DOHH2 (cell line): ENCODE measurements at regions not wholly inside any gene's neighbourhood (a gene's known extent, or its start where the extent isn't known, plus 50 kb on each side); places are given as distances from the start of the nearest gene placed in this dataset.

Source experiments
- H3F3A ChIP-seq: fragments of 200-600 bp; sonication (generic), shearing (Covaris generic); 2 replicates; pipeline ENCODE4 v1.6.0; 2016; ENCODE audit warnings: antibody characterized with exemption, mild to moderate bottlenecking; ENCODE audit not compliant: control insufficient read depth, insufficient read depth
- H3K27ac ChIP-seq: fragments of 200-600 bp; sonication (generic); 2 replicates; pipeline ENCODE4 v1.5.1; 2014; ENCODE audit warnings: low read depth, mild to moderate bottlenecking, low read length, moderate library complexity
- H3K27me3 ChIP-seq: fragments of 200-600 bp; sonication (generic); 2 replicates; pipeline ENCODE4 v1.6.1; 2014; ENCODE audit warnings: mild to moderate bottlenecking, low read length, mixed read lengths; ENCODE audit not compliant: control insufficient read depth
- H3K36me3 ChIP-seq: fragments of 200-600 bp; sonication (generic); 2 replicates; pipeline ENCODE4 v1.6.1; 2014; ENCODE audit warnings: mild to moderate bottlenecking, low read length, moderate library complexity, mixed read lengths; ENCODE audit not compliant: control insufficient read depth
- H3K4me1 ChIP-seq: fragments of 200-600 bp; sonication (generic); 2 replicates; pipeline ENCODE4 v1.6.1; 2014; ENCODE audit warnings: mild to moderate bottlenecking, low read length, mixed read lengths; ENCODE audit not compliant: control insufficient read depth
- H3K4me2 ChIP-seq: fragments of 200-600 bp; sonication (generic); 2 replicates; pipeline ENCODE4 v1.6.0; 2014; ENCODE audit warnings: mild to moderate bottlenecking, low read length, moderate library complexity
- H3K4me3 ChIP-seq: fragments of 200-600 bp; sonication (generic); 2 replicates; pipeline ENCODE4 v1.5.1; 2014; ENCODE audit warnings: mild to moderate bottlenecking, low read length, mixed read lengths
- H3K79me2 ChIP-seq: fragments of 200-600 bp; sonication (generic); 2 replicates; pipeline ENCODE4 v1.6.1; 2014; ENCODE audit warnings: mild to moderate bottlenecking, low read length, mixed read lengths; ENCODE audit not compliant: control insufficient read depth
- H3K9me2 ChIP-seq: fragments of 200-600 bp; sonication (generic); replicated peaks from 2 replicates; pipeline ENCODE4 v1.6.1; 2014; ENCODE audit warnings: mild to moderate bottlenecking, low read length, mixed read lengths; ENCODE audit not compliant: control insufficient read depth
- H3K9me3 ChIP-seq: fragments of 200-600 bp; sonication (generic); 2 replicates; pipeline ENCODE4 v1.6.1; 2014; ENCODE audit warnings: antibody characterized with exemption, low read length, mixed read lengths; ENCODE audit not compliant: control insufficient read depth, insufficient read depth
- H4K20me1 ChIP-seq: fragments of 200-600 bp; sonication (generic); 2 replicates; pipeline ENCODE4 v1.6.0; 2014; ENCODE audit warnings: low read depth, mild to moderate bottlenecking, antibody characterized with exemption, low read length, moderate library complexity; ENCODE audit not compliant: control insufficient read depth, insufficient read depth
- CTCF ChIP-seq: fragments of 200-600 bp; sonication (generic); IDR thresholded peaks from one replicate; pipeline ENCODE4 v1.5.1; 2014; ENCODE audit warnings: antibody characterized with exemption, mild to moderate bottlenecking, low read depth, low read length; ENCODE audit not compliant: poor library complexity, severe bottlenecking
- EZH2phosphoT487 ChIP-seq: fragments of 200-600 bp; sonication (generic); IDR thresholded peaks from 2 replicates; pipeline ENCODE4 v1.6.1; 2017; ENCODE audit warnings: borderline replicate concordance, mild to moderate bottlenecking, antibody characterized with exemption, low read length, moderate library complexity, mixed read lengths

- Histone ChIP-seq H3K27ac (no peak overlapping the region), H3K4me3 (no peak overlapping the region), H3F3A (no peaks in the 10 kb centered on the region), H3K4me1 (no peaks in the 10 kb centered on the region), H3K9me3 (no peaks in the 10 kb centered on the region), H3K4me2 (no peak overlapping the region), H3K9me2 (no peaks in the 10 kb centered on the region), H3K27me3 (no peaks in the 10 kb centered on the region), H3K79me2 (no peaks in the 10 kb centered on the region), H4K20me1 (no peaks in the 10 kb centered on the region), H3K36me3 (no peaks in the 10 kb centered on the region)
- no peak for TF ChIP-seq EZH2phosphoT487
- no peak for TF ChIP-seq CTCF
Measured at GRCh38 chr7:81404669-81405068, 365.2 kb downstream of the HGF start.

- Histone ChIP-seq H3K4me3 (no peak overlapping the region), H3K4me2 (no peak overlapping the region), H3F3A (no peaks in the 10 kb centered on the region), H3K27me3 (no peaks in the 10 kb centered on the region), H3K9me2 (no peaks in the 10 kb centered on the region), H3K36me3 (no peaks in the 10 kb centered on the region), H3K9me3 (no peaks in the 10 kb centered on the region), H3K4me1 (no peaks in the 10 kb centered on the region), H3K27ac (no peak overlapping the region), H4K20me1 (no peaks in the 10 kb centered on the region), H3K79me2 (no peaks in the 10 kb centered on the region)
- no peak for TF ChIP-seq EZH2phosphoT487
- no peak for TF ChIP-seq CTCF
Measured at GRCh38 chr7:81402227-81402626, 367.6 kb downstream of the HGF start.

GRCh38 chr7:81399471-81399870, 370.4 kb downstream of the HGF start:
- Histone ChIP-seq H3K4me2 (no peak overlapping the region), H3K9me2 (no peaks in the 10 kb centered on the region), H3K9me3 (no peaks in the 10 kb centered on the region), H3K4me3 (no peak overlapping the region), H3K79me2 (no peaks in the 10 kb centered on the region), H3K27me3 (no peaks in the 10 kb centered on the region), H3K4me1 (no peaks in the 10 kb centered on the region), H4K20me1 (no peaks in the 10 kb centered on the region), H3F3A (no peaks in the 10 kb centered on the region), H3K36me3 (no peaks in the 10 kb centered on the region), H3K27ac (no peak overlapping the region)
- TF ChIP-seq EZH2phosphoT487 (no peak), CTCF (no peak)

GRCh38 chr7:81394029-81394428, 375.8 kb downstream of the HGF start:
- Histone ChIP-seq H3K27ac (no peak overlapping the region), H3F3A (no peaks in the 10 kb centered on the region), H3K9me2 (no peaks in the 10 kb centered on the region), H3K79me2 (no peaks in the 10 kb centered on the region), H3K4me3 (no peak overlapping the region), H3K4me1 (no peaks in the 10 kb centered on the region), H3K9me3 (no peaks in the 10 kb centered on the region), H3K36me3 (no peaks in the 10 kb centered on the region), H4K20me1 (no peaks in the 10 kb centered on the region), H3K27me3 (no peaks in the 10 kb centered on the region), H3K4me2 (no peak overlapping the region)
- TF ChIP-seq CTCF (no peak), EZH2phosphoT487 (no peak)
